ENCODE measurements at regions not wholly inside any gene's neighbourhood (a gene's known extent, or its start where the extent isn't known, plus 50 kb on each side); places are given as distances from the start of the nearest gene placed in this dataset.

DNA sequence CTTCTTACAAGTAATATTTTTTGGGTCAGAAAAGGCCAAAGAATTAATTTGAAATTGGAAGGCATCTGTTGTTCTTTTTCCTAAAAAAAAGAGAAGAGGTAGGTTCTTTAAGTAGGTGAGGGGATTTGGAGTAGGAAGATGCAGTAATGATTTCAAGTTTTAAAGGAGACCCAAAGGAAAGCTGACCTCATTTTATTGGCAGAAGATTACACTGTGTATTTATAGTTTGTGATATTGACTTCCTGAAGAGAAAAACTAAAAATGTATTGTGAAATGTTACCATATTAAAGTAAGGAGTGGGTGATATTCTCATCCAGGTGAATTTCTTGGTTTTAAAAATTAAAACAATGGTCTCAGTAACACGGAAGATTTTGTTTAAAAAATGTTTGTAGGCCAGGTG is 56.6 kb upstream of the CELF2 start:
- no peak overlapping the region for H3K4me3 ChIP-seq (replicated peaks; ENCODE audit: low read depth, low read length)
- no peak for TF ChIP-seq CTCF (IDR thresholded peaks at IDR 0.05; ENCODE audit: low read length, missing control alignments)
- no peak for DNase-seq (ENCODE audit: low read depth)

DNA sequence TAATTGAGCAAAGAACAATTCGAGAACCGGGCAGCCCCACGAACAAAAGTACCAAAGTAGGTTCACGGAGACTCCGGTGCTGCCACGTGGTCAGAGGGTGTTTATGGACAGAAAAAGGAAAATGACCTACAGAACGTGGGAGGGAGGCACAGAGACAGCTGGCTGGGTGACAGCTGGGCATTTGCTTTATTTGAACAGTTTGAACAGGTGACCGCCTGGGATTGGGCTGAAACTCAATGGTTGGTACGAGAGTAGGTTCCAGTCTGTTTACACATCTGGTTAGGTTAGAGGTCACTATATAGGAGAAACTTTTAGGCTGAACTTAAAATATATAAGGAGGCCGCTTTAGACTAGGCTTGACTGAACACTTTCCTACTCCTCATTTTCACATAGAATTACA is 50.6 kb upstream of the CELF2 start:
- no peak for DNase-seq (ENCODE audit: low read depth)
- no peak for TF ChIP-seq CTCF (IDR thresholded peaks at IDR 0.05; ENCODE audit: low read length, missing control alignments)

DNA sequence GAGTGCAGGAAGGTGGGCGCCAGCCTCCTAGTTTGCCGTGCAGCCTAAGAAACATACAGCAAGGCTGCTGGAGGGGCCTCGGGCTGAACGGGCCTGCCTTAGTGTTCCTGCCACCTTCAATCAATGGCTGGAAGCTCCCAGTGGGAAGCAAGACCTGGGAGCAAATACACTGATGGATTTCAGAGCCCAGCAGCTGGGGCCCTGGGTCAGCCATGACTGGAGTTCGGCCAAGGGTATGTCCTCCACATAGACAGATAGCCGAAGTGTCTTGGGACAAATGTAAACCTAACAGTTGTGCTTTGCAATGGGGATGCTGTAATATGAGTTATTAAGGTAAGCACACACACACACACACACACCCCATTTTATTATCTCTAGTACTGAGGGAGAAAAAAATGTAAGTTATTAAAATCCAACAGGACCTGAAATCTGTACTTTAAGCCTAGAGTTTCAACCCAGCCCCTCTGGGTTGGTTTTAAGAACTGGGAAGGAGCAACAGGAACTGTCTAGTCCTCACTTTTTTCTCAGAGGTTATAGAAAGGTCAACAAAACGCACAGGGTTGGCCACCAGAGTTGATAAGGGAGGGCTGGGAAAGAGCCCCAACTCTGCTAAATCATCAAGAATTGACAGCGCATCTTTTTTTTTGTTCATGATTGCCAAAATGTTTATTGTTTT is 50.0 kb upstream of the CELF2 start:
- no peak for TF ChIP-seq CTCF (IDR thresholded peaks at IDR 0.05; ENCODE audit: low read length, missing control alignments)
- no peak overlapping the region for H3K4me3 ChIP-seq (replicated peaks; ENCODE audit: low read depth, low read length)
- DNase-seq (ENCODE audit: low read depth) = no peak

More for the DNA sequence above, 50.6 kb upstream of the CELF2 start:
- no peak overlapping the region for H3K4me3 ChIP-seq (replicated peaks; ENCODE audit: low read depth, low read length)
